Adrenal gland (tissue), 5 donors: ENCODE measurements at regions not wholly inside any gene's neighbourhood (a gene's known extent, or its start where the extent isn't known, plus 50 kb on each side); places are given as distances from the start of the nearest gene placed in this dataset.

ENCODE experiments used
- POLR2A ChIP-seq, 2 donors: fragments of 450-650 bp; IDR thresholded peaks; one replicate each; pipeline ENCODE4 v1.6.1; 2017; ENCODE audit warnings: antibody characterized with exemption in 2 of 2, mild to moderate bottlenecking in 2 of 2, moderate library complexity in 1 of 2
- TF ChIP-seq, protein P1 (sequence below), 6 experiments: fragments of 450-650 bp in 4 of 6; fragments of 200-600 bp in 2 of 6; sonication (generic) in 1 of 6; IDR thresholded peaks; 1 replicate in 5 of 6; 2 replicates in 1 of 6; pipeline versions ENCODE4 v1.5.1 to v1.8.0; 2016 to 2021; ENCODE audit warnings: antibody characterized with exemption in 6 of 6, mild to moderate bottlenecking in 2 of 6, moderate library complexity in 1 of 6
- donor health status: DM: no; HTN: no; CAD: no.

DNA sequence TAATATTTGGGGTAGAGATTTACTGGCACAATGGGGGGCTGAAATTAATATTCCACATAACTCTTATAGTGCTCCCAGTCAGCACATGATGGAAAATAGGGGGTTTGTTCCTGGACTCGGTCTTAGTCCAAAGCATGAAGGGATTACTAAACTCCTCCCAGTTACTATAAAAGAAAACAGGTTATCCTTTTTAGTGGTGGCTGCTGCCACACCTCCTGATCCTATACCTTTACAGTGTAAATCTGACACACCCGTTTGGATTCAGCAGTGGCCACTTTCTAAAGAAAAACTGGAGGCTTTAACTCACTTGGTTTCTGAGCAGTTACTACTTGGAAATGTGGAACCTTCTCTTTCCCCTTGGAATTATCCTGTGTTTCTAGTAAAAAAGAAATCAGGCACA is 572.9 kb upstream of the PTGER4 start:
- TF ChIP-seq POLR2A (IDR thresholded peaks at IDR 0.05) = no peak
- TF ChIP-seq, protein P1, sequence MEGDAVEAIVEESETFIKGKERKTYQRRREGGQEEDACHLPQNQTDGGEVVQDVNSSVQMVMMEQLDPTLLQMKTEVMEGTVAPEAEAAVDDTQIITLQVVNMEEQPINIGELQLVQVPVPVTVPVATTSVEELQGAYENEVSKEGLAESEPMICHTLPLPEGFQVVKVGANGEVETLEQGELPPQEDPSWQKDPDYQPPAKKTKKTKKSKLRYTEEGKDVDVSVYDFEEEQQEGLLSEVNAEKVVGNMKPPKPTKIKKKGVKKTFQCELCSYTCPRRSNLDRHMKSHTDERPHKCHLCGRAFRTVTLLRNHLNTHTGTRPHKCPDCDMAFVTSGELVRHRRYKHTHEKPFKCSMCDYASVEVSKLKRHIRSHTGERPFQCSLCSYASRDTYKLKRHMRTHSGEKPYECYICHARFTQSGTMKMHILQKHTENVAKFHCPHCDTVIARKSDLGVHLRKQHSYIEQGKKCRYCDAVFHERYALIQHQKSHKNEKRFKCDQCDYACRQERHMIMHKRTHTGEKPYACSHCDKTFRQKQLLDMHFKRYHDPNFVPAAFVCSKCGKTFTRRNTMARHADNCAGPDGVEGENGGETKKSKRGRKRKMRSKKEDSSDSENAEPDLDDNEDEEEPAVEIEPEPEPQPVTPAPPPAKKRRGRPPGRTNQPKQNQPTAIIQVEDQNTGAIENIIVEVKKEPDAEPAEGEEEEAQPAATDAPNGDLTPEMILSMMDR (IDR thresholded peaks at IDR 0.05) = no peak
